ENCODE measurements at regions not wholly inside any gene's neighbourhood (a gene's known extent, or its start where the extent isn't known, plus 50 kb on each side); places are given as distances from the start of the nearest gene placed in this dataset.

DNA sequence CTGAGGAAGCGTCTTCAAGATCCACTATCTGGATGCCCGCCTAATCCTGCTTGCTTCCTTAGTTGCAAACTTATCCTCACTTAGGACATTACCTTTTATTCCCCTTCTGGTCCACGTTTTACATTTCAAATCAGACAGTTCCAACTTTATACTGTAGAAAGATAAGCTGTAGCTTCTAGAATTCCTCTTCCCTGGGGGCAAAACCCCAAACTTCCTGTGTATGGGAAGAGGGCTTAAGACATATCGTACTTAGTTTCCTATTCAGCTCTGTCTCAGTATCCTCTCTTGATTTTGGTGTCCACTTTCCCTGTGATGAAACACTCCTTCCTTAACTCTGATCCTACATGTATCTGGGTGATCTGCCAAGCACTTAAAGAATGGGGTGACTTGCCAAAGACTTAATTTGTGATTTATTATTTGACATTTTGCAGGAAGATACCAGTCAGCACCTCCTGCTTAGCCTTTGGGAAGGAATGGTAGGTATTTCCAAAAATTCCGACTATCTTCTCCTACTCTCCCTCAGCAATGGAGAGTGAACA lies 245.2 kb downstream of the CDCA7 start:
- Histone ChIP-seq H3K36me3 (no peaks in the 10 kb centered on the region), H3K4me3 (no peak overlapping the region), H3K27me3 (no peaks in the 10 kb centered on the region), H3K27ac (no peak overlapping the region), H3K4me1 (no peaks in the 10 kb centered on the region), H3K9me3 (peaks cover 0 to 5% (median 0%) of the 10 kb centered on the region in 12 donors)
- TF ChIP-seq, protein P1, sequence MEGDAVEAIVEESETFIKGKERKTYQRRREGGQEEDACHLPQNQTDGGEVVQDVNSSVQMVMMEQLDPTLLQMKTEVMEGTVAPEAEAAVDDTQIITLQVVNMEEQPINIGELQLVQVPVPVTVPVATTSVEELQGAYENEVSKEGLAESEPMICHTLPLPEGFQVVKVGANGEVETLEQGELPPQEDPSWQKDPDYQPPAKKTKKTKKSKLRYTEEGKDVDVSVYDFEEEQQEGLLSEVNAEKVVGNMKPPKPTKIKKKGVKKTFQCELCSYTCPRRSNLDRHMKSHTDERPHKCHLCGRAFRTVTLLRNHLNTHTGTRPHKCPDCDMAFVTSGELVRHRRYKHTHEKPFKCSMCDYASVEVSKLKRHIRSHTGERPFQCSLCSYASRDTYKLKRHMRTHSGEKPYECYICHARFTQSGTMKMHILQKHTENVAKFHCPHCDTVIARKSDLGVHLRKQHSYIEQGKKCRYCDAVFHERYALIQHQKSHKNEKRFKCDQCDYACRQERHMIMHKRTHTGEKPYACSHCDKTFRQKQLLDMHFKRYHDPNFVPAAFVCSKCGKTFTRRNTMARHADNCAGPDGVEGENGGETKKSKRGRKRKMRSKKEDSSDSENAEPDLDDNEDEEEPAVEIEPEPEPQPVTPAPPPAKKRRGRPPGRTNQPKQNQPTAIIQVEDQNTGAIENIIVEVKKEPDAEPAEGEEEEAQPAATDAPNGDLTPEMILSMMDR (IDR thresholded peaks at IDR 0.05) = no peak
- no peak for TF ChIP-seq POLR2A (IDR thresholded peaks at IDR 0.05)
- WGBS, 4 donors = 65 to 74% (median 72%) methylated on average over 5 of the region's 5 CpGs
- DNase-seq (no peak), ATAC-seq (no peak)
- intact Hi-C loops (cut with DNase I) = no loop called here

- 89 to 93% (median 92%) methylated on average over 6 of the region's 6 CpGs for WGBS, 4 donors
- Histone ChIP-seq H3K27me3 (no peaks in the 10 kb centered on the region), H3K27ac (no peak overlapping the region), H3K9me3 (peaks cover 0 to 5% (median 0%) of the 10 kb centered on the region in 12 donors), H3K36me3 (no peaks in the 10 kb centered on the region), H3K4me1 (no peaks in the 10 kb centered on the region), H3K4me3 (no peak overlapping the region)
- ATAC-seq = no peak
- TF ChIP-seq POLR2A (IDR thresholded peaks at IDR 0.05) = no peak
- TF ChIP-seq, protein P1 (IDR thresholded peaks at IDR 0.05) = no peak
- intact Hi-C loops (cut with DNase I) = no loop called here
- DNase-seq = no peak
Measured at GRCh38 chr2:173602153-173602795, 247.6 kb downstream of the CDCA7 start.

DNA sequence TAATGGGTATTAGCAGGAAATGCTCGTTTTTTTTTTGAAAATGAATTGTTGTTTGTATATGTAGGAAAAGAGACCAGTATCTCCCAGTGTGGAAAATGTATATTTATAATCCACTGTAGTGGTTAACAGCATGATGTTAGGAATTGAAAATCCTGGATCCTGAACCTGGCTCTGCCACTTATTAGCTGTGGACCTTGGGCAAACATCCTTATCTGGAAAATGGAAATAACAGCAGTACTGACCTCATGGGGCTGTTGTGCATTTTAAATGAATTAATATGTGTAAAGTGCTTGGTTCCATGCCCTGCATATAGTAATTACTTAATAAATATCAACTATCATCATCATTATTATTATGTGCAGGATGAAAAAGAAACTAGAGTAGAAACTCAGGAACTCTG lies 251.3 kb downstream of the CDCA7 start:
- no peak for TF ChIP-seq POLR2A (IDR thresholded peaks at IDR 0.05)
- WGBS, 4 donors = 0 to 45% (median 12%) methylated on average over 1 of the region's 1 CpG
- intact Hi-C loops (cut with DNase I) = no loop called here

DNA sequence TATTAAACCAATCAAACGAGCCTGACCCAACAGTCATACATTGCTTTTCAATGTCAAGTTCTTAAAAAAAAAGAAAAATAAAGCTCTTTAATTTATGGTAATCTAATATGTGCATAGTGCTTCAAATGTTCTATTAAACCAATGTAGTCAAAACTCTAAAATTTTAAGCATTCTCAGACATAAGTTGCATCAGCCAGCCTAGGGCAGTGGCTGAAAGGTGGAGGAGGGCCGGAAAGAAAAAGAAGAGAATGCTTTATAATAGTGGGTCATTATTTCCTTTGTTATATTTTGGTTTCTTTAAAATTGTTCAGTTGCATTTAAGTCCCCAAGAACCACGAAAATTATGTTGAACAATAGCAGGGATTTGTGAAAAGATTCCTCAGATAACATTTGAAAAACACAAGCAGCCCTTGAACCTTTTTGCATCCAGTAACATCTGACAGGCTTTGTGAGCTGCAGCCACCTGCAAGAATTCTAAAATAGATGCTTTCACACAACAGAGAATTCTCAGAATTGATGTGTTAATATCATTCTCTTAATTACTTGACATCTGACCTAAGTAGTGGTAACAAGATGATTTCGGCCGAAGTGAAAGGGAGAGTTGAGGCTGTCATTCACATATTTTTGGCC lies 252.1 kb downstream of the CDCA7 start:
- Histone ChIP-seq H3K36me3 (no peaks in the 10 kb centered on the region), H3K27me3 (peaks cover 0 to 6% (median 0%) of the 10 kb centered on the region in 9 donors), H3K27ac (no peak overlapping the region), H3K9me3 (no peaks in the 10 kb centered on the region), H3K4me3 (no peak overlapping the region), H3K4me1 (no peaks in the 10 kb centered on the region)
- TF ChIP-seq POLR2A (IDR thresholded peaks at IDR 0.05) = no peak
- whole genome bisulfite sequencing, 4 donors = 63 to 74% (median 68%) methylated on average over 5 of the region's 5 CpGs
- ATAC-seq (no peak), DNase-seq (no peak)
- intact Hi-C loops (cut with DNase I) = no loop called here

More for the DNA sequence above, 251.3 kb downstream of the CDCA7 start:
- ATAC-seq (no peak), DNase-seq (no peak)
- no peaks in the 10 kb centered on the region for H3K36me3 ChIP-seq
- no peaks in the 10 kb centered on the region for H3K9me3 ChIP-seq
- no peak overlapping the region for H3K27ac ChIP-seq
- no peaks in the 10 kb centered on the region for H3K4me1 ChIP-seq
- H3K4me3 ChIP-seq = no peak overlapping the region
- peaks cover 0 to 5% (median 0%) of the 10 kb centered on the region in 9 donors for H3K27me3 ChIP-seq

DNA sequence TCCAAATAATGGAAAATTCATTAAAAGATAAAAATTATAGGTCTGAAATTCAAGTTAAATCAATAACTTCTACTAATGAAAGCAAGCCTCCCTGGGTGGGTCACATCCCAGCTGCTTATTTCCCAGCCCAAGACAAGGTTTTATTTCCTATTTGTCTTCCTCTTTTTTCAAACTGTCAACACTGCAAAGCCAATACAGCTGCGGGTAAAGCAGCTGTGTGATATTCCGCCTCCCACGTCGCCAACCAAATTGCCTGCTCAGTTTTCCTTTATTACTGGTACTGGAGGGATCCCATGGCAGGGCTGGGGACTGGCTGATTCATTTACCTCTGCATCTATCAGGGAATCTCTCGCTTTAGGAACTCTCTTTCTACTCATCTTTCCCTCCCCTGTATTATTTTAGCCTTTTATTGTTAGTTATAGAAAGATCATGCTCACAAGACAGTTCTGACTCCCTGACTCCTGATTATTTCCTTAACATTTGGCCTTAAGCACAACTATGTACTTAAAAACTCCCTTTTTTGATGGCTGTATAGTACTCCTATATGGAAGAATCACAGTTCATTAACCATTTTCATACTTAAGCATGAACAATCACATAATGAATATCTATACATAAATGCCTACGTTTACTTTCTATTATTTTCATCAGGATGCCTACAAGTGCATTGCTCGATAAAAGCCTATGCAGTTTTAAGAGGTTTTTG lies 253.1 kb downstream of the CDCA7 start:
- H3K9me3 ChIP-seq = no peaks in the 10 kb centered on the region
- TF ChIP-seq, protein P1 (IDR thresholded peaks at IDR 0.05) = no peak
- TF ChIP-seq POLR2A (IDR thresholded peaks at IDR 0.05) = no peak
- H3K27ac ChIP-seq = no peak overlapping the region
- no peaks in the 10 kb centered on the region for H3K4me1 ChIP-seq
- 55 to 70% (median 61%) methylated on average over 7 of the region's 7 CpGs for WGBS, 4 donors
- H3K27me3 ChIP-seq = peaks cover 0 to 6% (median 0%) of the 10 kb centered on the region in 9 donors
- no peaks in the 10 kb centered on the region for H3K36me3 ChIP-seq
- H3K4me3 ChIP-seq = no peak overlapping the region
- intact Hi-C loops (cut with DNase I) = no loop called here
- peak; percentile 32 to 79 (median 61) for ATAC-seq
- DNase-seq = peak in 3 of 5 donors; percentile 20 to 42 (median 32)
